NCI-H2171 (cell line): ENCODE measurements at regions not wholly inside any gene's neighbourhood (a gene's known extent, or its start where the extent isn't known, plus 50 kb on each side); places are given as distances from the start of the nearest gene placed in this dataset.

Experiments used
- DNase-seq: peaks from one replicate; lab custom pipeline; 2025; lab: John Stamatoyannopoulos, UW

- peak; percentile 17 for DNase-seq
Measured at GRCh38 chr2:22826703-22827102, 558.3 kb upstream of the KLHL29 start.

GRCh38 chr2:22829791-22830190 is 555.2 kb upstream of the KLHL29 start:
- no peak for DNase-seq

GRCh38 chr2:22832196-22832595 is 552.8 kb upstream of the KLHL29 start:
- no peak for DNase-seq

DNA sequence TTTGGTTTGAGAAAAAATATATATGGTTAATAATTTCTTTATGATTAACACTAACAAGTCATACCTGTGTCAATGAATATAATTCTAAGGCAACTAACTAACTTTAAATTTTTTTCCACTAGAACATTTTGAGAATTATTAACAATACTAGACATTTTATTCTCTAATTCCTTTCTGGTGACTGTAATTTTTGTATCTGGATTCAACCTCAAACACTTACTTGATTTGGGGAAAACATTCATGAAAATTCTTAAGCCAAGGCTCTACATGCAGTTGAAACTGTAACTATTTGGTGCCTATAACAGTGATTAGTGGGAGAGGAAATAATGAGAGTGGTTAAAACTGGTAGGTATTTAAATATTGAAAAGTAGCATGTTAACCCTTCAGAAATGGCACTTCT is 546.5 kb upstream of the KLHL29 start:
- DNase-seq = no peak

GRCh38 chr2:22842205-22842869 is 542.6 kb upstream of the KLHL29 start:
- peak; percentile 28 for DNase-seq

DNA sequence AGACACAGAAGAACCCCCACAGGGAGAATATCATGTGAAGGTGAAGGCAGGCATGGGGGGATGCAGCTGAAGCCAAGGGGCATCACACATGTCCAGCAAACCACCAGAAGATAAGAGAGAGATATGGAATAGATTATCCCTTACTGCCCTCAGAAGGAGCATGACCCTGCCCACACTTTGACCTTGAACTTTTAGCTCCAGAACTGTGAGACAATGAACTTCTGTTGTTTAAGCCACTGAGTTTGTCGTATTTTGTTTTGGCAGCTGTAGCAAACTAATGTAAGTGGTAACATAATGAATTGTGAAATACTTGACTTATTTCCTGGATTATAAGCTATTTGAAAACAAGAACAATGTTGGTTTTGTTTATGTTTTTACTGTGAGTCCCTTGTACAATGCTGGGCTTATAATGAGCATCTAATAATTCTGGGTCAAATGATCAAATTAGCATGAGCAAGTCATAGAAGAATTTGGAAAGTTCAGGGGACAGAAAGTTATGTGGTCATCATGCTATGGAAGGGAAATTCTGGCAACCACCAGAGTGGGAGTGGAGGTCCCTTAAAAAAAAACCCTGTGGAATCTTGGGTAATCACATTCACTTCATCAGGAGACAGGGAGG is 541.0 kb upstream of the KLHL29 start:
- DNase-seq = no peak

GRCh38 chr2:22850310-22850709 is 534.7 kb upstream of the KLHL29 start:
- DNase-seq = no peak

DNA sequence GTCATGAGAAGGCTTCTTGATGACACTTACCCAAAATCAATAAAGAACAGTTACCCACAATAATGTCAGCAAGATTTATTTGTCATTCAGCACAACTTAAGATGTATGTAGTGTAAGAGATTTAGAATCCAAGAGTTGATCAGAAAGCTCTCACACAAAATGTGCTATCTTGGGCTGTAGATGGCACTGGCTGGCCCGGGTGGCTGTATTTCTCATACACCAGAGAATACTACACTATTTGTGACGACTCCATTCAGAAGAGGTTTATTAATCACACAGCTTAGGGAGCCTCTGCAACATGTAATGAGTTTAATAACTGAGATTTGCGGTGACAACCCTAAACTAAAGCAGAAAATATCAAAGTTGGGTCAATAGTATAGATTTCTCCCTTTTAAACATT is 530.4 kb upstream of the KLHL29 start:
- DNase-seq = no peak

DNA sequence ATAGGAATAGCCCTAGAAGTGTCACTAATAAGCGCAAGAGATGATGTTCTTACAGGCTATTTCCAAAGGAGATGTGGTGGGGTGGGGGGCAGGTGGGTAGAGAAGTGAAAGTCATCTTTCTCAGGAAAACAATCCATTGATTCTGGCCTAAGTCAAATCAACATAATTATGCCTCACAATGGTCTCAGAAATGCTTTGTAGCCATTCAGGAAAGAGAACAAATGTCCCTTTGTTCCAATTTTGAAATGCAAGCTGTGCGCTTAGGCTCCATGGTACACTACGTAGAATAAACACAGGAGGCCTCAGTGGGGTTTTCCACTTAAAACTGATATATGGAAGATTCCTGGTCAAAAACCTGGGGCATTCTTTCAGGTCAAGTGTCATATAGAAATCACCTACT is 529.9 kb upstream of the KLHL29 start:
- DNase-seq = no peak

DNA sequence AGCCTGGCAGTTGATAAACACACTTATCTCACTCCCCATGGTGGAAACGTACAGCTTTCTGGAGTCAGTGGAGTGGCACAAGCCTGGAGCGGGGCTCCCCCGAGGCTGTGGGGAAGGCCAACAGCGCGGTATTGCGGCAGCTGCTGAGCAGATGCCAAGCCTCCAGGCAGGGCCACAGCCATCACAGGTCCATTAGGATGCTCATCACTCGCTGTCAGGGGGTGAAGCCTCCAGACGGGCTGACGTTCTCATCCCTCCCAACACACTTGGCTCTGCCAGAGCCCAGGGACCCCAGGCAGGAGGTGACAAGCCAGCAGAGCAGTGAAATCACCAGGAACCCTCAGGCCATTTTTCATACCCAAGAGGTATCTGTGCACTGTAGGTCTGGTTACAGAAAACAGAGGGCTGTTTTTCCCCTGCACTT is 529.2 kb upstream of the KLHL29 start:
- peak; percentile 73 for DNase-seq

DNA sequence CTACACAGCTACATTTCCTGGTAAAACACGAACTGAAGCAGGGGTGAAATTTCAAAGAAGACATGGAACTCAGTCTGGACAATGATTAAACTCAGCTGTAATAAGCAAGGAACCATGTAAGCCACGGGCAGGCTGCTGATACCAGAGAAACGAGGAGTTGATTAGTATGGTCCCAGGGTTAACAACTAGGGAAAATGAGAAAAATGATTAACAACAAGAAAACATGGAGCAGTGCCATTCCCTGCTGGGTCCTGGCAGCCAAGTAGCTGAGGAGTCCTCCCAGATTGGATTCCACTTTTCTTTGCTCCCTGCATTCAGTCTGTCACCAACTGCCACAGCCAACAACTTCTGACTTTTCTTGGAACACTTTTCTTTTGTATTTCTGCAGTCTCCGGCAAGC is 517.0 kb upstream of the KLHL29 start:
- DNase-seq = no peak

GRCh38 chr2:22878121-22878520 is 506.9 kb upstream of the KLHL29 start:
- no peak for DNase-seq

- no peak for DNase-seq
Measured at GRCh38 chr2:22879009-22879863, 505.7 kb upstream of the KLHL29 start.

GRCh38 chr2:22880161-22880560 is 504.8 kb upstream of the KLHL29 start:
- no peak for DNase-seq

GRCh38 chr2:22882011-22882410 is 503.0 kb upstream of the KLHL29 start:
- DNase-seq = no peak

DNA sequence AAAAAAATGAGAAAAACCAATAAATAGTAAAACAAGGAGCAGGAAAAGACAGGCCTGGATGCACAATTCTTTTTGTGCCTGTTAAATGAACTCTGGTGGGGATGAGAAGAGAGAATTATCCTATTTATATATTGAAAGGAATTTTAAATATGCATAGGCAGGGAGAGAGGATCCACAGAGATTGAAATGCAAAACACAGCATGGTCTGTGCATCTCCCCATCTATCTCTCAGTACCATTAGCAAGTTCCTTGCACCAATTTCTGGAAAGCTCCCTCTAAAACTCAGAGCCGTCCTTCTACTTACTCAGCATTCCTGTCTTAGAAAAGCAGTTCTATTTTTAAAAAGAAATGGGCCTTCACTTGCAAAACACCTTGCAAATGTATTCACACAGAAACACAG is 502.3 kb upstream of the KLHL29 start:
- no peak for DNase-seq

DNA sequence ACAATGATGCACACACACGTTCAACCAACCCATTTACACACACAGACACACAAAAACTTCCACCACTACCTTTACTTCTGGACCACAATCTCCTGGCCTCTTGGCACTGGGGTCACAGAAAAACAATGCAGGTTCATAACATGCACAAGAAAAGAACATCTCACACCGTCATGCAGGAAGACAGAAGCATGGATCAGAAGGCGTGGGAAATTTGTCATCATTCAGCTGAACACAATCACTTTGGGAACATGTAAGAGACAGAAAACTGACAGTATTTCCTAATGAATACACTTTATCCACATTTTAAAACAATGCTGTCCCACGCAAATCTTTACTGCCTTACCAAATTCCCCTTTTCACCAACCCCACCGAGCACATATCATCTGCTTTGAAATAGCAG is 501.9 kb upstream of the KLHL29 start:
- DNase-seq = no peak

DNA sequence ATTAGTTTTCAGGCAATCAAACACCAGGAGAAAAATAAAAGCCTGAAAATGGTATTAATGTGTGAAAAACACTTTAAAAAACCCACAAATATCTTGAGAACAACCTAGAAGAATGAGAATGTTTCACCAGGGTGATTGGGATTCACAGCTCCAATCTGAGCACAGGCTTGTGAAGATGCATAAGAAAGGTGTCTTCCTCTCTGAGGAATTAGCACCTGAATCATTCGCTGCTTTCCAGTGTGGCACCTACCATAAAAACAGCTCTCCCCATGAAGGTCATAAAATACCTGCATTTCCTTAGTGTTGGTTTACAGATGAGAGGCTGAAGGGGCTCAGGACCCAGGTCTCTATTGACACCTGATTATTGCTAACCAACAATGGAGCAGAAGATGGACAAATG is 499.7 kb upstream of the KLHL29 start:
- no peak for DNase-seq

DNA sequence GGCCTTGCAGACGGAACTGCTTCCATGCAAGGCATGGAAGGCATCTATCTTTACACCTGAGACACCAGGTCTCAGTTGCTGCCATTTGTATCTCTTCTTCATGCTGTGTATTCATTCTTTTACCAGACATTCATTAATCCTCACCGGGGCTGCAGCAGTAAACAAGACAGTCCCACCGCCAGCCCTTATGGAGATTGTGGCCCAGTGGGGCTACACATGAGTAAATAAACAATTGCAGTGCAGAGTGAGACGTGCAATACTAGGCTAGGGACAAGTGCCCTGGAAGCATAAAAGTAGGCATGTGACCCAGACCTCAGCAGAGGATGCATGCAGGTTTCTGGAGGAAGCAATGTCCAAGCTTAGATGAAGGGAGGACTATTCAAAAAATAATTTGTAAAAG is 497.6 kb upstream of the KLHL29 start:
- DNase-seq = no peak

DNA sequence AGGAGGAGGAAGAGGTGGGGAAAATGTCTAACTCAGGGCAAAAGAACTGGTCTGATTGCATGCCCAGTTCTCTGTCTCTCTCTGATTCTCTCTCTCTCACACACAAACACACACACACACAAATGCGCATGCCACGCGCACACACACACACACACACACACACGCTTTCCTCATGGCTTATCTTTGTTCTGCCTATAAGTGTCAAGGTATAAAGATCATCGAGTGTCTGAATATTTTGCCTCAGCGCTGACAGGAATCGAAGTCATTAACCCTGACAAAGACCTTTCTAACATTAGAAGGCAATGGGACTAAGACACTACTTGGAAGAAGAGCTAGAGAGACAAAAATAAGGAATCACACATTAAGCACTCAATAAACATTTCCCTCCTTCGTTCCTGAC is 497.1 kb upstream of the KLHL29 start:
- no peak for DNase-seq

GRCh38 chr2:22890132-22890531 is 494.8 kb upstream of the KLHL29 start:
- no peak for DNase-seq

GRCh38 chr2:22893761-22894517 is 491.0 kb upstream of the KLHL29 start:
- DNase-seq = no peak
